Gastroesophageal sphincter (tissue), 4 donors: ENCODE measurements at regions not wholly inside any gene's neighbourhood (a gene's known extent, or its start where the extent isn't known, plus 50 kb on each side); places are given as distances from the start of the nearest gene placed in this dataset.
A peak's percentile ranks its signal among the peaks of the same experiment; 100 is the strongest.

Experiments
- ATAC-seq: fragments of 150-250 bp; one replicate; pipeline ENCODE4 v1.9.1; 2016; ENCODE audit warnings: mild to moderate bottlenecking, moderate library complexity
- H3K27ac ChIP-seq, 4 donors: fragments of 200-600 bp; sonication (generic) in 3 of 4; 1 replicate in 3 of 4; 2 replicates in 1 of 4; pipeline ENCODE4 v1.5.1; 2016 to 2019
- H3K27me3 ChIP-seq: fragments of 200-600 bp; sonication (generic); one replicate; pipeline ENCODE4 v1.5.1; 2019
- H3K36me3 ChIP-seq, 2 donors: fragments of 200-600 bp; sonication (generic); one replicate each; pipeline ENCODE4 v1.5.1; 2019; ENCODE audit warnings: control low read depth in 1 of 2
- H3K4me1 ChIP-seq, 3 donors: fragments of 200-600 bp; sonication (generic); 1 replicate in 2 of 3; 2 replicates in 1 of 3; pipeline ENCODE4 v1.5.1; 2016 to 2019; ENCODE audit warnings: control low read depth in 2 of 3
- H3K4me3 ChIP-seq, 2 donors: fragments of 200-600 bp; sonication (generic); one replicate each; pipeline ENCODE4 v1.5.1; 2019; ENCODE audit warnings: mild to moderate bottlenecking in 1 of 2, moderate library complexity in 1 of 2
- H3K9me3 ChIP-seq, 3 donors: fragments of 200-600 bp; sonication (generic); one replicate each; pipeline ENCODE4 v1.5.1; 2017 to 2019; ENCODE audit warnings: control low read depth in 2 of 3
- CTCF ChIP-seq, 4 experiments: fragments of 200-600 bp in 2 of 4; fragments of 450-650 bp in 2 of 4; sonication (generic) in 1 of 4; IDR thresholded peaks; one replicate each; pipeline ENCODE4 v1.5.1; 2017 to 2019; ENCODE audit warnings: antibody characterized with exemption in 4 of 4, mild to moderate bottlenecking in 2 of 4, moderate library complexity in 2 of 4
- EP300 ChIP-seq: sonication (generic); formaldehyde crosslinking; IDR thresholded peaks from one replicate; pipeline ENCODE4 v1.6.1; 2017; ENCODE audit warnings: antibody characterized with exemption, mild to moderate bottlenecking
- POLR2A ChIP-seq, 2 donors: fragments of 450-650 bp; IDR thresholded peaks; one replicate each; pipeline ENCODE4 v1.6.1; 2017; ENCODE audit warnings: antibody characterized with exemption in 2 of 2, mild to moderate bottlenecking in 2 of 2, moderate library complexity in 1 of 2
- POLR2AphosphoS5 ChIP-seq: sonication (generic); formaldehyde crosslinking; IDR thresholded peaks from one replicate; pipeline ENCODE4 v1.6.1; 2017; ENCODE audit warnings: antibody characterized with exemption
- WGBS, 2 donors: methylation state at CpG; one replicate each; pipeline ENCODE4 v1.1.5; 2018; ENCODE audit warnings: low coverage in 1 of 2; 5-methylcytosine and 5-hydroxymethylcytosine counted together

- no peaks in the 10 kb centered on the region for H3K36me3 ChIP-seq
- H3K27ac ChIP-seq: no peak overlapping the region
- no peaks in the 10 kb centered on the region for H3K4me1 ChIP-seq
- no peaks in the 10 kb centered on the region for H3K27me3 ChIP-seq
- H3K9me3 ChIP-seq: no peaks in the 10 kb centered on the region
- WGBS, 2 donors: 68 to 82% methylated on average over 2 of the region's 2 CpGs
- no peak for TF ChIP-seq CTCF (IDR thresholded peaks at IDR 0.05)
- no peak for TF ChIP-seq POLR2AphosphoS5
- TF ChIP-seq EP300: no peak
- no peak for TF ChIP-seq POLR2A (IDR thresholded peaks at IDR 0.05)
- no peak for ATAC-seq
- H3K4me3 ChIP-seq: no peak overlapping the region
Measured at GRCh38 chrX:13927175-13927574, 102.5 kb downstream of the GEMIN8 start.

GRCh38 chrX:13923845-13924244 lies 105.8 kb downstream of the GEMIN8 start:
- H3K4me3 ChIP-seq: no peak overlapping the region
- TF ChIP-seq CTCF (IDR thresholded peaks at IDR 0.05) (no peak), EP300 (no peak), POLR2AphosphoS5 (no peak)
- WGBS, 2 donors: 76 to 89% methylated on average over 4 to 5 of the region's 5 CpGs
- H3K27me3 ChIP-seq: no peaks in the 10 kb centered on the region
- H3K4me1 ChIP-seq: no peaks in the 10 kb centered on the region
- no peaks in the 10 kb centered on the region for H3K9me3 ChIP-seq
- no peak for ATAC-seq
- H3K27ac ChIP-seq: no peak overlapping the region
- no peaks in the 10 kb centered on the region for H3K36me3 ChIP-seq

- 26 to 67% methylated on average over 1 to 2 of the region's 2 CpGs for WGBS, 2 donors
Measured at GRCh38 chrX:13923289-13923688, 106.4 kb upstream of the GPM6B start.

GRCh38 chrX:13917507-13917906 lies 100.6 kb upstream of the GPM6B start:
- Histone ChIP-seq H3K4me1 (peaks cover 0 to under 1% (median 0%) of the 10 kb centered on the region in 3 donors), H3K27ac (no peak overlapping the region), H3K4me3 (no peak overlapping the region), H3K36me3 (no peaks in the 10 kb centered on the region), H3K27me3 (no peaks in the 10 kb centered on the region), H3K9me3 (no peaks in the 10 kb centered on the region)
- 50 to 54% methylated on average over 2 of the region's 2 CpGs for WGBS, 2 donors
- TF ChIP-seq POLR2A (IDR thresholded peaks at IDR 0.05): no peak
- no peak for ATAC-seq

More at GRCh38 chrX:13923289-13923688, 106.4 kb upstream of the GPM6B start:
- TF ChIP-seq POLR2A (IDR thresholded peaks at IDR 0.05) (no peak), EP300 (no peak), POLR2AphosphoS5 (peak; percentile 62)
- H3K36me3 ChIP-seq: no peaks in the 10 kb centered on the region
- ATAC-seq: no peak
- no peak overlapping the region for H3K27ac ChIP-seq
- H3K27me3 ChIP-seq: no peaks in the 10 kb centered on the region
- no peak overlapping the region for H3K4me3 ChIP-seq
- H3K4me1 ChIP-seq: no peaks in the 10 kb centered on the region
- H3K9me3 ChIP-seq: no peaks in the 10 kb centered on the region

- TF ChIP-seq CTCF (IDR thresholded peaks at IDR 0.05) (no peak), EP300 (no peak), POLR2AphosphoS5 (no peak), POLR2A (IDR thresholded peaks at IDR 0.05) (no peak)
- ATAC-seq: peak; percentile 48
- H3K27ac ChIP-seq: peak overlapping the region in 2 of 4 donors; percentile 22 to 53
Measured at GRCh38 chrX:13911586-13911985, 94.7 kb upstream of the GPM6B start.

GRCh38 chrX:13906093-13906492 lies 89.2 kb upstream of the GPM6B start:
- WGBS, 2 donors: 50 to 71% methylated on average over 1 of the region's 1 CpG
- Histone ChIP-seq H3K36me3 (no peaks in the 10 kb centered on the region), H3K9me3 (no peaks in the 10 kb centered on the region), H3K4me3 (no peak overlapping the region), H3K4me1 (peaks cover 0 to under 1% (median 0%) of the 10 kb centered on the region in 3 donors), H3K27ac (no peak overlapping the region), H3K27me3 (no peaks in the 10 kb centered on the region)
- ATAC-seq: no peak
- TF ChIP-seq CTCF (IDR thresholded peaks at IDR 0.05): no peak
- TF ChIP-seq POLR2A (IDR thresholded peaks at IDR 0.05): no peak
- TF ChIP-seq POLR2AphosphoS5: no peak
- TF ChIP-seq EP300: no peak

More at GRCh38 chrX:13911586-13911985, 94.7 kb upstream of the GPM6B start:
- Histone ChIP-seq H3K27me3 (no peaks in the 10 kb centered on the region), H3K9me3 (no peaks in the 10 kb centered on the region), H3K36me3 (no peaks in the 10 kb centered on the region), H3K4me1 (peaks cover 0 to 9% (median 0%) of the 10 kb centered on the region in 3 donors), H3K4me3 (no peak overlapping the region)
- 14 to 50% methylated on average over 1 of the region's 1 CpG for WGBS, 2 donors
